ENCODE measurements at regions not wholly inside any gene's neighbourhood (a gene's known extent, or its start where the extent isn't known, plus 50 kb on each side); places are given as distances from the start of the nearest gene placed in this dataset.

DNA sequence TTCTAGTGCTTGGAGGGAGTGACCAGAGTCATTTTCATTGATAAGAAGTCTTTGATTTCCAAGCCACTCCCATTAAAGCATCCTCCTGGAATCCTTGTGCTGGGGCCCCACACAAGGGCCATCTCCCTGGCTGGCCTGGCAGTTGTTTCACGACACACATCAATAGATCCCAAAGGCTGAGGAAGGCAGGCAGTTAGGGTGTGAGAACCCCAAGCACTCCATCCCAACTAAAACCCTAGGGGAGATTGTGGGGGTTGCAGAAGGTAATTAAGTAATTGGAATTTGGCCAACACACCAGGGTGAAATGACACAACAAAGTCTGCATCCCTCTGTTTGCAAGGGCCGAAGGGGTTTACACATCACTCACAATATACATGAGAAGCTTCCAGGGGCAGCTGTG lies 578.1 kb upstream of the SYT4 start:
- no peaks in the 10 kb centered on the region for H3K36me3 ChIP-seq (ENCODE audit: insufficient read depth, low read length, poor library complexity, severe bottlenecking)
- no TSS peak for BruUV-seq (replicated peaks)
- DNase-seq (ENCODE audit: low spot score), result no peak
- no peaks in the 10 kb centered on the region for H3K4me1 ChIP-seq (ENCODE audit: insufficient read depth, low read length, poor library complexity, severe bottlenecking)
- intact Hi-C loops (cut with micrococcal nuclease; ENCODE audit: unreplicated experiment), result no loop called here
- no peak overlapping the region for H3K27ac ChIP-seq (ENCODE audit: low read depth, low read length, poor library complexity, severe bottlenecking)
- POLR2A ChIA-PET (ENCODE audit: low non-redundant PET), result no interaction called here
- H3K4me3 ChIP-seq (ENCODE audit: low read depth, low read length, poor library complexity, severe bottlenecking), result no peak overlapping the region
- TF ChIP-seq EZH2 (IDR thresholded peaks at IDR 0.05; ENCODE audit: borderline replicate concordance, low read depth, low read length, poor library complexity, severe bottlenecking), result no peak
- no peaks in the 10 kb centered on the region for H3K9me3 ChIP-seq (ENCODE audit: low read depth, low read length, poor library complexity, severe bottlenecking)
- CTCF ChIA-PET, result no interaction called here
- H3K27me3 ChIP-seq (replicated peaks; ENCODE audit: insufficient read depth, low read depth, low read length, poor library complexity), result no peaks in the 10 kb centered on the region

DNA sequence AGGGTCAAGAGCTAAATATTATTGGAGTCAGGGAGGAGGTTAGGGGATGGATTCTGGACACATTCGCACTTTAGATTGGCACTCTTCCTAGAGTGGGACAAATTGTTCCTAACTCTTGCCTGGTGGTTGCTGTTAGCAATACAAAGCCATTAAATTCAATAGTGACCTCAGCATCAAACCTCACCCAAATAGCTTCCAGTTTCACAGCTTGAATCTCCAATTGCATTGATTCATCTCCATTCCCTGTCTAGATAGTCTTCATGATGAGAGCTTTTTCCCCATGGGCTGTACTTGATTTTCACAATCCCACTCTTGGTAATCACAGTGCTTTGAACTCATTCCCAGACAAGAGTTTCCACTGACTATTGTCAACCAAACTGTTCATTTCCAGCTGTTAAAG lies 585.9 kb upstream of the SYT4 start:
- no peaks in the 10 kb centered on the region for H3K9me3 ChIP-seq (ENCODE audit: low read depth, low read length, poor library complexity, severe bottlenecking)
- POLR2A ChIA-PET (ENCODE audit: low non-redundant PET), result no interaction called here
- CTCF ChIA-PET, result no interaction called here
- no peaks in the 10 kb centered on the region for H3K36me3 ChIP-seq (ENCODE audit: insufficient read depth, low read length, poor library complexity, severe bottlenecking)
- DNase-seq (ENCODE audit: low spot score), result no peak
- intact Hi-C loops (cut with micrococcal nuclease; ENCODE audit: unreplicated experiment), result no loop called here
- no peaks in the 10 kb centered on the region for H3K4me1 ChIP-seq (ENCODE audit: insufficient read depth, low read length, poor library complexity, severe bottlenecking)
- no peak overlapping the region for H3K27ac ChIP-seq (ENCODE audit: low read depth, low read length, poor library complexity, severe bottlenecking)
- BruUV-seq (replicated peaks), result no TSS peak
- TF ChIP-seq EZH2 (IDR thresholded peaks at IDR 0.05; ENCODE audit: borderline replicate concordance, low read depth, low read length, poor library complexity, severe bottlenecking), result no peak
- TF ChIP-seq, protein P1, sequence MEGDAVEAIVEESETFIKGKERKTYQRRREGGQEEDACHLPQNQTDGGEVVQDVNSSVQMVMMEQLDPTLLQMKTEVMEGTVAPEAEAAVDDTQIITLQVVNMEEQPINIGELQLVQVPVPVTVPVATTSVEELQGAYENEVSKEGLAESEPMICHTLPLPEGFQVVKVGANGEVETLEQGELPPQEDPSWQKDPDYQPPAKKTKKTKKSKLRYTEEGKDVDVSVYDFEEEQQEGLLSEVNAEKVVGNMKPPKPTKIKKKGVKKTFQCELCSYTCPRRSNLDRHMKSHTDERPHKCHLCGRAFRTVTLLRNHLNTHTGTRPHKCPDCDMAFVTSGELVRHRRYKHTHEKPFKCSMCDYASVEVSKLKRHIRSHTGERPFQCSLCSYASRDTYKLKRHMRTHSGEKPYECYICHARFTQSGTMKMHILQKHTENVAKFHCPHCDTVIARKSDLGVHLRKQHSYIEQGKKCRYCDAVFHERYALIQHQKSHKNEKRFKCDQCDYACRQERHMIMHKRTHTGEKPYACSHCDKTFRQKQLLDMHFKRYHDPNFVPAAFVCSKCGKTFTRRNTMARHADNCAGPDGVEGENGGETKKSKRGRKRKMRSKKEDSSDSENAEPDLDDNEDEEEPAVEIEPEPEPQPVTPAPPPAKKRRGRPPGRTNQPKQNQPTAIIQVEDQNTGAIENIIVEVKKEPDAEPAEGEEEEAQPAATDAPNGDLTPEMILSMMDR (conservative IDR thresholded peaks at IDR 0.05; ENCODE audit: low read depth, low read length), result no peak
- H3K4me3 ChIP-seq (ENCODE audit: low read depth, low read length, poor library complexity, severe bottlenecking), result no peak overlapping the region
- no peaks in the 10 kb centered on the region for H3K27me3 ChIP-seq (replicated peaks; ENCODE audit: insufficient read depth, low read depth, low read length, poor library complexity)

GRCh38 chr18:43866696-43867095 lies 589.4 kb upstream of the SYT4 start:
- ChIA-PET POLR2A (ENCODE audit: low non-redundant PET) (no interaction called here), CTCF (no interaction called here)
- no peaks in the 10 kb centered on the region for H3K4me1 ChIP-seq (ENCODE audit: insufficient read depth, low read length, poor library complexity, severe bottlenecking)
- no peak overlapping the region for H3K4me3 ChIP-seq (ENCODE audit: low read depth, low read length, poor library complexity, severe bottlenecking)
- no TSS peak for BruUV-seq (replicated peaks)
- H3K27me3 ChIP-seq (replicated peaks; ENCODE audit: insufficient read depth, low read depth, low read length, poor library complexity), result no peaks in the 10 kb centered on the region
- no peaks in the 10 kb centered on the region for H3K36me3 ChIP-seq (ENCODE audit: insufficient read depth, low read length, poor library complexity, severe bottlenecking)
- H3K9me3 ChIP-seq (ENCODE audit: low read depth, low read length, poor library complexity, severe bottlenecking), result no peaks in the 10 kb centered on the region
- no peak for TF ChIP-seq EZH2 (IDR thresholded peaks at IDR 0.05; ENCODE audit: borderline replicate concordance, low read depth, low read length, poor library complexity, severe bottlenecking)
- TF ChIP-seq, protein P1 (conservative IDR thresholded peaks at IDR 0.05; ENCODE audit: low read depth, low read length), result no peak
- H3K27ac ChIP-seq (ENCODE audit: low read depth, low read length, poor library complexity, severe bottlenecking), result no peak overlapping the region
- intact Hi-C loops (cut with micrococcal nuclease; ENCODE audit: unreplicated experiment), result no loop called here
- no peak for DNase-seq (ENCODE audit: low spot score)

DNA sequence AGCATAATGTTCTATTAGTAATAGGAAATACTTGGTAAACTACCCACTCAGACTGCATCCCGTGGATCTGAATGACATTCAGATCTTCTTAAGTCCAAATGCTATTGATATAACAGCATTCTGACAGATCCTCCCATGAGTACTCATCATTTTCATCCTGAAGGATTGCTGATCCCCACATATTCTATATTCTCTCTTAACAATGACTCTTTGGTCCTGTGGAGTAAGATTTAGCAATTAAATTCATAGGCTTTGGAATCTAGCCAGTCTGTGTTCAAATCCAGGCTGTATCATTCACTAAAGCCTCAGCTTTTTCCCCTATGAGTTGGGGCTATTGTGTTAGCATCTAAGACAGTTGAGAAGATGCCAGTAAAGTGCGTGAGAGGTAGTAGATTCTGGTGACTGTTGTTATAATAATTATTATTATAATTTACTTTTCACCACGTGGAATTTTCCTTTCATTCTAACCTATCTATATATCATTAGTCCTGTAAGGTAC lies 591.3 kb upstream of the SYT4 start:
- intact Hi-C loops (cut with micrococcal nuclease; ENCODE audit: unreplicated experiment), result no loop called here
- no peak for DNase-seq (ENCODE audit: low spot score)
- H3K27me3 ChIP-seq (replicated peaks; ENCODE audit: insufficient read depth, low read depth, low read length, poor library complexity), result no peaks in the 10 kb centered on the region
- H3K9me3 ChIP-seq (ENCODE audit: low read depth, low read length, poor library complexity, severe bottlenecking), result no peaks in the 10 kb centered on the region
- no peaks in the 10 kb centered on the region for H3K36me3 ChIP-seq (ENCODE audit: insufficient read depth, low read length, poor library complexity, severe bottlenecking)
- TF ChIP-seq EZH2 (IDR thresholded peaks at IDR 0.05; ENCODE audit: borderline replicate concordance, low read depth, low read length, poor library complexity, severe bottlenecking), result no peak
- TF ChIP-seq, protein P1 (conservative IDR thresholded peaks at IDR 0.05; ENCODE audit: low read depth, low read length), result no peak
- ChIA-PET CTCF (no interaction called here), POLR2A (ENCODE audit: low non-redundant PET) (no interaction called here)
- BruUV-seq (replicated peaks), result no TSS peak
- H3K4me1 ChIP-seq (ENCODE audit: insufficient read depth, low read length, poor library complexity, severe bottlenecking), result no peaks in the 10 kb centered on the region
- H3K27ac ChIP-seq (ENCODE audit: low read depth, low read length, poor library complexity, severe bottlenecking), result no peak overlapping the region
- no peak overlapping the region for H3K4me3 ChIP-seq (ENCODE audit: low read depth, low read length, poor library complexity, severe bottlenecking)

All from A673 (cell line).